IMR-90 (cell line): ENCODE measurements at regions not wholly inside any gene's neighbourhood (a gene's known extent, or its start where the extent isn't known, plus 50 kb on each side); places are given as distances from the start of the nearest gene placed in this dataset.

Source experiments
- ATAC-seq: fragments of 200-7000 bp; cut with Tn5 transposase; 2 replicates; pipeline ENCODE4 v1.9.1; 2020; ENCODE audit warnings: low read depth, mild to moderate bottlenecking, moderate library complexity
- BruUV-seq: library from RNA; stranded (reverse); fragments of 400-500 nt; replicated peaks from 2 replicates; lab custom pipeline; 2021; lab: Mats Ljungman, UMichigan
- CTCF ChIA-PET: fragments of 300-600 bp; formaldehyde crosslinking; extraction: SDS; loops from one replicate; lab custom pipeline; 2021; ENCODE audit warnings: antibody characterized with exemption; lab: Yijun Ruan, JAX
- POLR2A ChIA-PET: fragments of 300-600 bp; sonication (Branson Sonifier 250); formaldehyde crosslinking; loops from one replicate; lab custom pipeline; 2022; ENCODE audit warnings: antibody characterized with exemption; ENCODE audit not compliant: unreplicated experiment; lab: Charles Lee
- DNase-seq: peaks from one replicate; pipeline ENCODE4 v3.0.0; 2013
- H2AFZ ChIP-seq: replicated peaks from 2 replicates; pipeline ENCODE3; 2013; ENCODE audit warnings: low read length, mild to moderate bottlenecking; ENCODE audit not compliant: poor library complexity
- H2AK5ac ChIP-seq: 2 replicates; pipeline ENCODE4 v1.6.1; 2013; ENCODE audit warnings: low read depth, low read length, inconsistent platforms
- H2AK9ac ChIP-seq: replicated peaks from 2 replicates; pipeline ENCODE3; 2013; ENCODE audit warnings: mild to moderate bottlenecking, low read depth, low read length, moderate library complexity; ENCODE audit not compliant: poor library complexity
- H2BK120ac ChIP-seq: 2 replicates; pipeline ENCODE4 v1.6.1; 2013; ENCODE audit warnings: low read depth, low read length, inconsistent platforms
- H2BK15ac ChIP-seq: 3 replicates; pipeline ENCODE4 v1.6.1; 2013; ENCODE audit warnings: low read depth, low read length, inconsistent platforms
- H2BK20ac ChIP-seq: 2 replicates; pipeline ENCODE4 v1.6.1; 2013; ENCODE audit warnings: low read depth, mild to moderate bottlenecking, inconsistent platforms, low read length, moderate library complexity
- H2BK5ac ChIP-seq: 2 replicates; pipeline ENCODE4 v1.6.1; 2013; ENCODE audit warnings: mild to moderate bottlenecking, low read depth, low read length, inconsistent platforms; ENCODE audit not compliant: poor library complexity, severe bottlenecking
- H3K14ac ChIP-seq: replicated peaks from 2 replicates; pipeline ENCODE4 v1.6.1; 2013; ENCODE audit warnings: low read depth, low read length, inconsistent platforms
- H3K18ac ChIP-seq: 2 replicates; pipeline ENCODE4 v1.6.1; 2013; ENCODE audit warnings: low read depth, low read length, control low read depth
- H3K23ac ChIP-seq: 2 replicates; pipeline ENCODE4 v1.6.1; 2013; ENCODE audit warnings: low read depth, low read length, inconsistent platforms
- H3K27ac ChIP-seq: 2 replicates; pipeline ENCODE4 v1.5.1; 2013; ENCODE audit warnings: mild to moderate bottlenecking, control low read depth, low read length; ENCODE audit not compliant: insufficient read depth
- H3K27me3 ChIP-seq: 2 replicates; pipeline ENCODE4 v1.6.1; 2013; ENCODE audit warnings: low read length; ENCODE audit not compliant: control insufficient read depth, insufficient read depth
- H3K36me3 ChIP-seq: 2 replicates; pipeline ENCODE4 v1.6.1; 2013; ENCODE audit warnings: low read length, mixed read lengths; ENCODE audit not compliant: control insufficient read depth, insufficient read depth
- H3K4ac ChIP-seq: 2 replicates; pipeline ENCODE4 v1.6.1; 2013; ENCODE audit warnings: low read depth, low read length, inconsistent platforms
- H3K4me1 ChIP-seq: 2 replicates; pipeline ENCODE4 v1.6.1; 2013; ENCODE audit warnings: low read length, mixed read lengths; ENCODE audit not compliant: control insufficient read depth, insufficient read depth
- H3K4me2 ChIP-seq: 2 replicates; pipeline ENCODE4 v1.6.1; 2013; ENCODE audit warnings: low read depth, mild to moderate bottlenecking, control low read depth, low read length, moderate library complexity
- H3K4me3 ChIP-seq: 2 replicates; pipeline ENCODE4 v1.5.1; 2013; ENCODE audit warnings: low read depth, mild to moderate bottlenecking, control low read depth, low read length, moderate library complexity; ENCODE audit not compliant: insufficient read depth
- H3K56ac ChIP-seq: 2 replicates; pipeline ENCODE4 v1.6.1; 2013; ENCODE audit warnings: low read length, inconsistent platforms; ENCODE audit not compliant: insufficient read depth; ENCODE audit errors: extremely low read depth
- H3K79me1 ChIP-seq, 2 experiments: 2 replicates each; pipeline ENCODE4 v1.6.1; 2013; ENCODE audit warnings: low read length in 2 of 2, inconsistent platforms in 1 of 2, low read depth in 1 of 2
- H3K9ac ChIP-seq: 2 replicates; pipeline ENCODE4 v1.6.1; 2013; ENCODE audit warnings: low read depth, low read length, control low read depth
- H3K9me1 ChIP-seq: 2 replicates; pipeline ENCODE4 v1.6.1; 2013; ENCODE audit warnings: low read length, inconsistent platforms; ENCODE audit not compliant: insufficient read depth
- H3K9me3 ChIP-seq: 2 replicates; pipeline ENCODE4 v1.6.1; 2013; ENCODE audit warnings: low read length; ENCODE audit not compliant: control insufficient read depth, insufficient read depth
- H4K20me1 ChIP-seq: 2 replicates; pipeline ENCODE4 v1.6.1; 2013; ENCODE audit warnings: low read length, inconsistent platforms; ENCODE audit not compliant: insufficient read depth
- H4K5ac ChIP-seq: 2 replicates; pipeline ENCODE4 v1.6.1; 2013; ENCODE audit warnings: mild to moderate bottlenecking, low read depth, low read length, control low read depth
- H4K8ac ChIP-seq, 2 experiments: 2 replicates each; pipeline ENCODE4 v1.6.1; 2013; ENCODE audit warnings: low read depth in 2 of 2, low read length in 2 of 2, control low read depth in 1 of 2, inconsistent platforms in 1 of 2
- H4K91ac ChIP-seq: 2 replicates; pipeline ENCODE4 v1.6.1; 2013; ENCODE audit warnings: low read depth, low read length, inconsistent platforms; ENCODE audit not compliant: insufficient read depth
- MAZ ChIP-seq: IDR thresholded peaks from 2 replicates; pipeline ENCODE4 v1.6.1; 2012; ENCODE audit warnings: low read depth, mild to moderate bottlenecking, low read length, improper control_type of control experiment, moderate library complexity, borderline replicate concordance
- RCOR1 ChIP-seq: IDR thresholded peaks from 2 replicates; pipeline ENCODE4 v1.6.1; 2012; ENCODE audit warnings: mild to moderate bottlenecking, low read length, improper control_type of control experiment; ENCODE audit not compliant: insufficient replicate concordance
- SMC3 ChIP-seq: fragments of 150-350 bp; IDR thresholded peaks from 2 replicates; pipeline ENCODE4 v1.6.1; 2016; ENCODE audit warnings: low read depth, mild to moderate bottlenecking, antibody characterized with exemption, low read length, moderate library complexity
- USF2 ChIP-seq: fragments of 150-350 bp; IDR thresholded peaks from 2 replicates; pipeline ENCODE4 v1.6.1; 2017; ENCODE audit warnings: mild to moderate bottlenecking, antibody characterized with exemption, low read length, low read depth
- WGBS, 2 experiments: methylation state at CpG; one replicate each; pipeline versions ENCODE4 v1.1.5 to v1.1.7; 2013; ENCODE audit warnings: missing lambda C conversion rate in 2 of 2; ENCODE audit not compliant: insufficient read length in 1 of 2; ENCODE audit errors: extremely low coverage in 2 of 2; 5-methylcytosine and 5-hydroxymethylcytosine counted together
- dilution Hi-C: fragments of 300-500 bp; cut with HindIII; formaldehyde crosslinking; loops from one replicate; pipeline ENCODE4 v1.14.3; 2018; ENCODE audit warnings: low sequenced_read_pairs; ENCODE audit not compliant: unreplicated experiment
- in situ Hi-C: fragments of 300-500 bp; cut with MboI; formaldehyde crosslinking; loops from 3 replicates; pipeline ENCODE4 v1.14.3; 2019; ENCODE audit warnings: low sequenced_read_pairs, inconsistent platforms, mixed read lengths
- intact Hi-C: fragments of 100-400 bp; cut with micrococcal nuclease; formaldehyde crosslinking; loops from 2 replicates; pipeline ENCODE4 v1.10.0; 2022
- TF ChIP-seq, protein P1 (sequence below): fragments of 150-350 bp; IDR thresholded peaks from 2 replicates; pipeline ENCODE4 v1.6.1; 2016; ENCODE audit warnings: low read depth, mild to moderate bottlenecking, low read length, moderate library complexity, borderline replicate concordance

DNA sequence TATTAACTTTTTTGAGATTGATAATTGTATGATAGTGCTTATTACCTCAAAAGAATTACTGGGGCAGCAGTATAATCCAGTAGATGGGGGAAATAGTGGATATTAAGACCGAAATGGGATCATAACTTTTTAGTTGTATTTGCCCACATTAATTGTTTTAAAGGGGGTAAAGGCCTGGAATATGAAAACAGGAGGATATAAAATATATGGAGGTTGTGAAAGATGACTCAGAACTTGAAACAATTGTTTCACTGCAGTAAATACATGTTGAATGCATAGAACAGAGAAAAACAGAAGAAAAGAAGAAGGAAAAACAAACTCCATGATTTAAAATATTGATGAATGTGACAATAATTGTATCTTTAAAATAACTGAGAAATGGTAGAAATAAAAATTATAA is 94.1 kb upstream of the VPREB1 start:
- Histone ChIP-seq H3K9ac (no peak overlapping the region), H3K4me2 (no peak overlapping the region), H4K8ac (no peak overlapping the region), H3K9me1 (no peaks in the 10 kb centered on the region), H3K9me3 (no peaks in the 10 kb centered on the region), H3K56ac (no peak overlapping the region), H3K79me1 (no peaks in the 10 kb centered on the region), H4K20me1 (no peaks in the 10 kb centered on the region), H2AK9ac (no peak overlapping the region), H4K5ac (no peak overlapping the region), H3K4ac (no peak overlapping the region), H2BK20ac (no peak overlapping the region), H2BK15ac (no peak overlapping the region), H2AK5ac (no peak overlapping the region), H2BK5ac (no peak overlapping the region), H2AFZ (no peak overlapping the region), H3K18ac (no peak overlapping the region), H4K91ac (no peak overlapping the region), H3K23ac (no peak overlapping the region), H3K27me3 (peaks cover 23% of the 10 kb centered on the region), H3K36me3 (no peaks in the 10 kb centered on the region), H3K27ac (no peak overlapping the region), H3K4me1 (no peaks in the 10 kb centered on the region), H3K14ac (no peak overlapping the region), H2BK120ac (no peak overlapping the region), H3K4me3 (no peak overlapping the region)
- TF ChIP-seq RCOR1 = no peak
- no peak for TF ChIP-seq MAZ
- no peak for TF ChIP-seq SMC3
- no peak for TF ChIP-seq USF2
- TF ChIP-seq, protein P1, sequence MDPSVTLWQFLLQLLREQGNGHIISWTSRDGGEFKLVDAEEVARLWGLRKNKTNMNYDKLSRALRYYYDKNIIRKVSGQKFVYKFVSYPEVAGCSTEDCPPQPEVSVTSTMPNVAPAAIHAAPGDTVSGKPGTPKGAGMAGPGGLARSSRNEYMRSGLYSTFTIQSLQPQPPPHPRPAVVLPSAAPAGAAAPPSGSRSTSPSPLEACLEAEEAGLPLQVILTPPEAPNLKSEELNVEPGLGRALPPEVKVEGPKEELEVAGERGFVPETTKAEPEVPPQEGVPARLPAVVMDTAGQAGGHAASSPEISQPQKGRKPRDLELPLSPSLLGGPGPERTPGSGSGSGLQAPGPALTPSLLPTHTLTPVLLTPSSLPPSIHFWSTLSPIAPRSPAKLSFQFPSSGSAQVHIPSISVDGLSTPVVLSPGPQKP = no peak
- in situ Hi-C loops (no loop called here), dilution Hi-C loops (no loop called here), intact Hi-C loops (loop anchor here (10.0 kb wide), 2 partner anchors 116 to 166 kb away; partner anchors contain the start of gene TOP3B)
- ChIA-PET CTCF (no interaction called here), POLR2A (no interaction called here)
- WGBS, 2 experiments = 0% methylated on average over 1 of the region's 1 CpG; no CpG with 5 or more reads in 1 of the 2 experiments
- DNase-seq (no peak), ATAC-seq (no peak)
- no TSS peak for BruUV-seq
